B cell (primary cell): ENCODE measurements at regions not wholly inside any gene's neighbourhood (a gene's known extent, or its start where the extent isn't known, plus 50 kb on each side); places are given as distances from the start of the nearest gene placed in this dataset.

ENCODE experiments used
- ATAC-seq: fragments of 200-7000 bp; cut with Tn5 transposase; one replicate; pipeline ENCODE4 v1.10.0; 2021; ENCODE audit warnings: low read depth, mild to moderate bottlenecking, moderate number of reproducible peaks, moderate library complexity
- CTCF ChIA-PET: fragments of 350-600 bp; sonication (Branson Sonifier 250); formaldehyde crosslinking; loops from one replicate; lab custom pipeline; 2021; ENCODE audit warnings: antibody characterized with exemption, inconsistent platforms; lab: Charles Lee
- POLR2A ChIA-PET: fragments of 350-600 bp; sonication (Branson Sonifier 250); formaldehyde crosslinking; loops from one replicate; lab custom pipeline; 2021; ENCODE audit warnings: antibody characterized with exemption; lab: Charles Lee
- DNase-seq: peaks from one replicate; pipeline ENCODE4 v3.0.0; 2013
- H2AFZ ChIP-seq: 2 replicates; pipeline ENCODE4 v1.6.1; 2012; ENCODE audit warnings: mild to moderate bottlenecking, low read depth, low read length; ENCODE audit not compliant: insufficient read depth, poor library complexity, severe bottlenecking
- H3K27ac ChIP-seq, 2 donors: 1 replicate in 1 of 2; 2 replicates in 1 of 2; pipeline ENCODE4 v1.5.1; 2012 to 2013; ENCODE audit warnings: low read length in 2 of 2, mild to moderate bottlenecking in 2 of 2, moderate library complexity in 1 of 2
- H3K27me3 ChIP-seq, 4 experiments: fragments of 200-600 bp in 1 of 4; sonication (generic) in 1 of 4; replicated peaks in 1 of 4; 1 replicate in 2 of 4; 2 replicates in 2 of 4; pipeline versions ENCODE4 v1.6.1 to v1.7.0; 2013 to 2016; ENCODE audit warnings: low read length in 3 of 4, mild to moderate bottlenecking in 2 of 4, mixed read lengths in 1 of 4, moderate library complexity in 1 of 4; ENCODE audit not compliant: insufficient read depth in 4 of 4, control insufficient read depth in 3 of 4; ENCODE audit errors: control extremely low read depth in 1 of 4
- H3K36me3 ChIP-seq, 2 experiments: replicated peaks in 1 of 2; 1 replicate in 1 of 2; 2 replicates in 1 of 2; pipeline versions ENCODE4 v1.6.1 to v1.7.1; 2013; ENCODE audit warnings: low read length in 1 of 2; ENCODE audit not compliant: insufficient read depth in 2 of 2, control insufficient read depth in 1 of 2; ENCODE audit errors: control extremely low read depth in 1 of 2, extremely low read depth in 1 of 2
- H3K4me1 ChIP-seq, 2 donors: fragments of 200-600 bp in 1 of 2; sonication (generic) in 1 of 2; 1 replicate in 1 of 2; 2 replicates in 1 of 2; pipeline versions ENCODE4 v1.5.1 to v1.6.1; 2013 to 2017; ENCODE audit warnings: low read length in 2 of 2; ENCODE audit not compliant: control insufficient read depth in 2 of 2, insufficient read depth in 2 of 2
- H3K4me2 ChIP-seq: replicated peaks from 2 replicates; pipeline ENCODE3; 2012; ENCODE audit warnings: mild to moderate bottlenecking, low read depth, low read length; ENCODE audit not compliant: poor library complexity, severe bottlenecking
- H3K4me3 ChIP-seq, 5 experiments: fragments of 200-600 bp in 1 of 5; sonication (generic) in 1 of 5; 1 replicate in 3 of 5; 2 replicates in 2 of 5; pipeline versions ENCODE4 v1.5.1 to v1.7.0; 2011 to 2016; ENCODE audit warnings: low read length in 4 of 5, mild to moderate bottlenecking in 4 of 5, low read depth in 2 of 5, control low read depth in 1 of 5, moderate library complexity in 1 of 5; ENCODE audit not compliant: insufficient read depth in 1 of 5; ENCODE audit errors: control extremely low read depth in 1 of 5, extremely low read depth in 1 of 5
- H3K79me2 ChIP-seq: fragments of 200-600 bp; sonication (generic); one replicate; pipeline ENCODE4 v1.6.0; 2016; ENCODE audit warnings: low read length; ENCODE audit not compliant: control insufficient read depth, insufficient read depth
- H3K9ac ChIP-seq: fragments of 200-600 bp; sonication (generic); 2 replicates; pipeline ENCODE4 v1.6.1; 2017; ENCODE audit warnings: mild to moderate bottlenecking, low read length, moderate library complexity
- H3K9me3 ChIP-seq, 3 donors: one replicate each; pipeline versions ENCODE4 v1.6.1 to v1.7.1; 2013; ENCODE audit warnings: low read length in 2 of 3; ENCODE audit not compliant: control insufficient read depth in 2 of 3, insufficient read depth in 1 of 3; ENCODE audit errors: control extremely low read depth in 1 of 3
- H4K20me1 ChIP-seq: 2 replicates; pipeline ENCODE4 v1.6.0; 2012; ENCODE audit warnings: mild to moderate bottlenecking, low read length; ENCODE audit not compliant: insufficient read depth, control insufficient read depth, poor library complexity, severe bottlenecking
- H3K27ac Mint-ChIP-seq: one replicate; pipeline ENCODE4 v1.8.0; 2021; ENCODE audit warnings: mixed read lengths
- H3K27me3 Mint-ChIP-seq: one replicate; pipeline ENCODE4 v1.8.0; 2021; ENCODE audit warnings: mixed read lengths
- H3K4me1 Mint-ChIP-seq: one replicate; pipeline ENCODE4 v1.8.0; 2021; ENCODE audit warnings: mixed read lengths
- H3K4me3 Mint-ChIP-seq: one replicate; pipeline ENCODE4 v1.8.0; 2021; ENCODE audit warnings: mixed read lengths
- H3K9me3 Mint-ChIP-seq: one replicate; pipeline ENCODE4 v1.8.0; 2022; ENCODE audit warnings: mixed read lengths; ENCODE audit not compliant: insufficient read depth
- EZH2 ChIP-seq: IDR thresholded peaks from 2 replicates; pipeline ENCODE4 v1.6.1; 2012; ENCODE audit warnings: borderline replicate concordance, low read depth, mild to moderate bottlenecking, moderate library complexity, low read length; ENCODE audit not compliant: insufficient read depth, poor library complexity, severe bottlenecking
- WGBS: methylation state at CpG from one replicate; pipeline ENCODE4 v1.1.5; 2013; ENCODE audit warnings: missing lambda C conversion rate; ENCODE audit not compliant: insufficient coverage; 5-methylcytosine and 5-hydroxymethylcytosine counted together
- intact Hi-C: fragments of 100-400 bp; cut with micrococcal nuclease; formaldehyde crosslinking; loops from one replicate; pipeline ENCODE4 v1.10.0; 2022
- TF ChIP-seq, protein P1 (sequence below): fragments of 200-600 bp; IDR thresholded peaks from one replicate; pipeline ENCODE4 v1.8.0; 2022; ENCODE audit warnings: antibody characterized with exemption, mild to moderate bottlenecking

DNA sequence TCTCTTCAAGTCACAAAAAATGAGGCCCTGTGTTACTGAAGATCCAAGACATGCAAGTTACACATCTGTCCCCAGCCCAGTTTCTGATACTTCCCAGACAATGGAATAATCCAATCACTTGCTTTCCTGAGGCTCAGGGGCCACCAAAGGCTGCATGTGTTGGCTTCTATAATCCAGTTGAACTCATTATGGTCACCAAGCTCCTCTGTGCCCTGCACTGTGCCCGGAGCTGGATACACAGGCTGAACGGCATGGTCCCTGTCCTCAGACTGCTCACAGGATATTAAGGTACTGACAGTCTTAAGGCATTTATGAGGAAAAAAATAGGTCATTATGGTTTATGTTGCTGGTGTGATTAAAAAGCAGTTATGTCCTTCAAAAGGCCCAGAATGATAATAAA lies 117.0 kb upstream of the SYT6 start:
- Histone ChIP-seq H3K4me2 (no peak overlapping the region), H2AFZ (no peak overlapping the region), H3K9ac (no peak overlapping the region), H3K27me3 (peaks cover 0 to 7% (median 3%) of the 10 kb centered on the region in 4 experiments), H3K27ac (no peak overlapping the region), H3K4me1 (no peaks in the 10 kb centered on the region), H3K36me3 (no peaks in the 10 kb centered on the region), H3K9me3 (no peaks in the 10 kb centered on the region), H3K79me2 (no peaks in the 10 kb centered on the region), H3K4me3 (no peak overlapping the region), H4K20me1 (no peaks in the 10 kb centered on the region)
- Mint-ChIP-seq H3K27ac (no peak overlapping the region), H3K27me3 (peaks cover 32% of the 10 kb centered on the region), H3K9me3 (no peaks in the 10 kb centered on the region), H3K4me3 (no peak overlapping the region), H3K4me1 (no peaks in the 10 kb centered on the region)
- 100% methylated on average over 2 of the region's 2 CpGs for WGBS
- DNase-seq: no peak
- ATAC-seq: no peak
- intact Hi-C loops: no loop called here
- TF ChIP-seq, protein P1, sequence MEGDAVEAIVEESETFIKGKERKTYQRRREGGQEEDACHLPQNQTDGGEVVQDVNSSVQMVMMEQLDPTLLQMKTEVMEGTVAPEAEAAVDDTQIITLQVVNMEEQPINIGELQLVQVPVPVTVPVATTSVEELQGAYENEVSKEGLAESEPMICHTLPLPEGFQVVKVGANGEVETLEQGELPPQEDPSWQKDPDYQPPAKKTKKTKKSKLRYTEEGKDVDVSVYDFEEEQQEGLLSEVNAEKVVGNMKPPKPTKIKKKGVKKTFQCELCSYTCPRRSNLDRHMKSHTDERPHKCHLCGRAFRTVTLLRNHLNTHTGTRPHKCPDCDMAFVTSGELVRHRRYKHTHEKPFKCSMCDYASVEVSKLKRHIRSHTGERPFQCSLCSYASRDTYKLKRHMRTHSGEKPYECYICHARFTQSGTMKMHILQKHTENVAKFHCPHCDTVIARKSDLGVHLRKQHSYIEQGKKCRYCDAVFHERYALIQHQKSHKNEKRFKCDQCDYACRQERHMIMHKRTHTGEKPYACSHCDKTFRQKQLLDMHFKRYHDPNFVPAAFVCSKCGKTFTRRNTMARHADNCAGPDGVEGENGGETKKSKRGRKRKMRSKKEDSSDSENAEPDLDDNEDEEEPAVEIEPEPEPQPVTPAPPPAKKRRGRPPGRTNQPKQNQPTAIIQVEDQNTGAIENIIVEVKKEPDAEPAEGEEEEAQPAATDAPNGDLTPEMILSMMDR: no peak
- no peak for TF ChIP-seq EZH2
- ChIA-PET POLR2A (no interaction called here), CTCF (interaction anchor here (5.6 kb wide), 1 partner anchor 13 kb away, joined by 48 read pairs; no protein-coding TSS in a partner anchor)

DNA sequence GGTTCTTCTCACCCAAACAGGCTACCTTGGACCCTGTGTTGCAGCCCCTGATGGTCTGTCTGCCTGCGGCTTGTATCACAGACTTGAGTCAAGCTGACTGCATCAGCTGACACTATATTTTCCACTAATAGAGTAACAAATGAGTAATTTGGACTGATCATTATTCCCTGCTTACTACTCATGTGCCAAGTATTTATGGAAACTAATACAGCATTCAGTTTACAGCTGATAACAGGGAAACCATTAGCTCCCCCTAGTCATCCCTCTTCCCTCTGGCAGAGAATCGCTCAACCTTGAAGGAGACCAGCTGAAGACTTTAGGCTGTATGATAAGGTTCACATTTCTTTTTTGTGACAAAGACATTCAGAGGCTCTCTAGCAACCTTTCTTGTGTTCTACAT lies 116.6 kb upstream of the SYT6 start:
- no peak for TF ChIP-seq EZH2
- TF ChIP-seq, protein P1: no peak
- Histone ChIP-seq H3K4me1 (no peaks in the 10 kb centered on the region), H3K9me3 (no peaks in the 10 kb centered on the region), H3K27me3 (peaks cover 0 to 3% (median 1%) of the 10 kb centered on the region in 4 experiments), H3K4me3 (no peak overlapping the region), H3K4me2 (no peak overlapping the region), H3K36me3 (no peaks in the 10 kb centered on the region), H2AFZ (no peak overlapping the region), H3K27ac (no peak overlapping the region), H3K9ac (no peak overlapping the region), H3K79me2 (no peaks in the 10 kb centered on the region), H4K20me1 (no peaks in the 10 kb centered on the region)
- Mint-ChIP-seq H3K9me3 (no peaks in the 10 kb centered on the region), H3K4me1 (no peaks in the 10 kb centered on the region), H3K27me3 (peaks cover 32% of the 10 kb centered on the region), H3K27ac (no peak overlapping the region), H3K4me3 (no peak overlapping the region)
- WGBS: no CpG with 5 or more reads among the region's 2 CpGs
- DNase-seq (no peak), ATAC-seq (no peak)
- intact Hi-C loops: no loop called here
- CTCF ChIA-PET: interaction anchor here (0.5 to 5.6 kb wide), 2 partner anchors 13 to 411 kb away, joined by 4 to 48 read pairs; no protein-coding TSS in a partner anchor
- POLR2A ChIA-PET: no interaction called here
